ENCODE measurements at regions not wholly inside any gene's neighbourhood (a gene's known extent, or its start where the extent isn't known, plus 50 kb on each side); places are given as distances from the start of the nearest gene placed in this dataset.
"Not testable (repeated sequence)": the region's sequence is repeated elsewhere in the genome, so short reads cannot be mapped to it uniquely, and the experiment has no call there.

DNA sequence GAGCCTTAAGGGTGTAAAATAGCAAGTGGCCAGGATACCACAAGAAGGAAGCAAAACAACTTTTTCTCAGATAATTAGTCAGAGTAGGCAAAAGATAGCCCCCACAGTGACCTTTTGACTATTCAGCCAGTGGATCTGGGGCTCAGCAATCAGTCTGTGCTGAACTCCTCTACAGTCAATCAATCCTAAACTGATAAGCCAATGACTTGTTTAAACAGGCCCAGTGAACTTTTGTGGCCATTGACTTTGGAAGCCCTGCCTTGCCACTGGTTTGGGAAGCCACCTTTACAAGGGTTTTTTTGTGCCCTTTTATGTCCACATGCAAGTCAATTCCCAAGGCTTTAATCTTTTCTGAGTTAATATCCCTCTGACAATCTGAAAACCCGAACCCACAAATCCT, 1565.0 kb upstream of the WWC1 start:
- H3K36me3 ChIP-seq: no peaks in the 10 kb centered on the region
- intact Hi-C loops (cut with DNase I; ENCODE audit: low total_unique reads) (no loop called here), in situ Hi-C loops (cut with MboI; ENCODE audit: low sequenced_read_pairs in 4 of 4) (no loop called here)
- TF ChIP-seq, protein P1, sequence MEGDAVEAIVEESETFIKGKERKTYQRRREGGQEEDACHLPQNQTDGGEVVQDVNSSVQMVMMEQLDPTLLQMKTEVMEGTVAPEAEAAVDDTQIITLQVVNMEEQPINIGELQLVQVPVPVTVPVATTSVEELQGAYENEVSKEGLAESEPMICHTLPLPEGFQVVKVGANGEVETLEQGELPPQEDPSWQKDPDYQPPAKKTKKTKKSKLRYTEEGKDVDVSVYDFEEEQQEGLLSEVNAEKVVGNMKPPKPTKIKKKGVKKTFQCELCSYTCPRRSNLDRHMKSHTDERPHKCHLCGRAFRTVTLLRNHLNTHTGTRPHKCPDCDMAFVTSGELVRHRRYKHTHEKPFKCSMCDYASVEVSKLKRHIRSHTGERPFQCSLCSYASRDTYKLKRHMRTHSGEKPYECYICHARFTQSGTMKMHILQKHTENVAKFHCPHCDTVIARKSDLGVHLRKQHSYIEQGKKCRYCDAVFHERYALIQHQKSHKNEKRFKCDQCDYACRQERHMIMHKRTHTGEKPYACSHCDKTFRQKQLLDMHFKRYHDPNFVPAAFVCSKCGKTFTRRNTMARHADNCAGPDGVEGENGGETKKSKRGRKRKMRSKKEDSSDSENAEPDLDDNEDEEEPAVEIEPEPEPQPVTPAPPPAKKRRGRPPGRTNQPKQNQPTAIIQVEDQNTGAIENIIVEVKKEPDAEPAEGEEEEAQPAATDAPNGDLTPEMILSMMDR (IDR thresholded peaks at IDR 0.05 in 4 of 5, conservative IDR thresholded peaks at IDR 0.05 in 1 of 5): no peak
- TF ChIP-seq POLR2A (IDR thresholded peaks at IDR 0.05): no peak
- no peak for DNase-seq
- no peak overlapping the region for H3K27ac ChIP-seq
- H3K4me1 ChIP-seq: no peaks in the 10 kb centered on the region
- no peaks in the 10 kb centered on the region for H3K27me3 ChIP-seq
- ATAC-seq: no peak
- H3K9me3 ChIP-seq: no peaks in the 10 kb centered on the region
- no peak overlapping the region for H3K4me3 ChIP-seq

DNA sequence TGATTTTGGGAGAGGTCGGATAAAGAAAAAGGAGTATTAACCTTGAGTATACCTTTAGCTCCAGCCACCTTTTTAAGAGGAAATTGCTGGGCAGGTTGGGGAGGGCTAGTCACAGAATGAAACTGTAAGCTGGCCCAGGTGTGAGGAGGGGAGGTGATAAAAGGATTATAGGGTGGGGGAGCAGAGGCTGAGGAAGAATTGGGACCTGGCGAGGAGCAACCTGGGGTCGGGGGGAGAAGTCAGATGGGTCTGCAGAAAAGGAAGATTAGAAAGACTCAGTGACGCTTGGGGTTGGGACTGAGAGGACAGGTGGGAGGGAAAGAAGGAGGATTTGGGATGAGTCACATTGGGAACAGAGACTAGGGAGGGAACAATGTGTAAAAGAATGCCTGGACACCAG, 1548.5 kb upstream of the WWC1 start:
- in situ Hi-C loops (cut with MboI; ENCODE audit: low sequenced_read_pairs in 4 of 4); intact Hi-C loops (cut with DNase I; ENCODE audit: low total_unique reads); H3K9me3 ChIP-seq: not testable (repeated sequence)

DNA sequence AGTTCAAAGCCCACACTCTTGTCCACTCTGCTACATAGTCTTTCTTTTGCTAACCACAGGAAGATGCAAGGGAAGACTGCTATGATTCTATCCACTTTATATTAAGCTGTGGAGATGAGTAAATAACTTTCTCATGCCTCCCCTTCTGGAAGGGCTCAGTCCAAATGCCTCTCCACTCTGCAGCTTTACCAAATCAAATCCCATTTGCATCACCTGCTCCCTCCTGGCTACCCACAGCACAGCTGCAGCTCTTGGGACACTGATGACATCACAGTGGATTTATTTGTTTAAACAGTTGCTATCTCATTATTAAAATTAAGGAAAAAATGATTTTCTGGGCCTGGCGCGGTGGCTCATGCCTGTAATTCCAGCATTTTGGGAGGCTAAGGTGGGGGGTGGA, 1544.9 kb upstream of the WWC1 start:
- no peaks in the 10 kb centered on the region for H3K9me3 ChIP-seq
- no peak for TF ChIP-seq POLR2A (IDR thresholded peaks at IDR 0.05)
- TF ChIP-seq, protein P1 (IDR thresholded peaks at IDR 0.05 in 4 of 5, conservative IDR thresholded peaks at IDR 0.05 in 1 of 5): no peak
- intact Hi-C loops (cut with DNase I; ENCODE audit: low total_unique reads): no loop called here
- no peaks in the 10 kb centered on the region for H3K4me1 ChIP-seq
- no peaks in the 10 kb centered on the region for H3K36me3 ChIP-seq
- no peaks in the 10 kb centered on the region for H3K27me3 ChIP-seq
- no peak overlapping the region for H3K27ac ChIP-seq
- DNase-seq (no peak), ATAC-seq (no peak)
- in situ Hi-C loops (cut with MboI; ENCODE audit: low sequenced_read_pairs in 4 of 4): no loop called here
- no peak overlapping the region for H3K4me3 ChIP-seq

More for the DNA sequence above, 1548.5 kb upstream of the WWC1 start:
- not testable (repeated sequence) for H3K36me3 ChIP-seq, ATAC-seq, H3K4me1 ChIP-seq, H3K27me3 ChIP-seq, DNase-seq, H3K27ac ChIP-seq, H3K4me3 ChIP-seq

DNA sequence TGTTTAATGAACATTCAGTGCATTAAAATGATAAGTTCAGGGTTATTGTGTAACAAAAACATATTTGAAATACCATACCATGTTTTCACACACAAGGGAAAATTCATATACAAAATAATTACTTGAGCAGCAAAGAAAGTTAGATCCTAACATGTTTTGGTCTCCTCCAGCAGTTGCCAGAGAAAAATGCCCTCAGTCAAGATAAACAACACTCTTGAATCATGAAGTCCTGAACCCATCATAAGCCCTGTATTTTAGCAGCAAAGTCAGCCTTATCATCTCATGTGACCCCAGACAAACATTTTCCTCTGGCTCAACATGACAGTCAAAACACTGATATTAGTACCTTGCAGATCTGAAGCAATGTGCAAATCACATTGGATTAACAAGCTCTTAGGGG, 1541.1 kb upstream of the WWC1 start:
- no peaks in the 10 kb centered on the region for H3K9me3 ChIP-seq
- ATAC-seq (no peak), DNase-seq (no peak)
- no peak for TF ChIP-seq POLR2A (IDR thresholded peaks at IDR 0.05)
- TF ChIP-seq, protein P1 (IDR thresholded peaks at IDR 0.05 in 4 of 5, conservative IDR thresholded peaks at IDR 0.05 in 1 of 5): no peak
- H3K27me3 ChIP-seq: no peaks in the 10 kb centered on the region
- no peak overlapping the region for H3K27ac ChIP-seq
- in situ Hi-C loops (cut with MboI; ENCODE audit: low sequenced_read_pairs in 4 of 4) (no loop called here), intact Hi-C loops (cut with DNase I; ENCODE audit: low total_unique reads) (no loop called here)
- H3K36me3 ChIP-seq: no peaks in the 10 kb centered on the region
- H3K4me3 ChIP-seq: no peak overlapping the region
- H3K4me1 ChIP-seq: no peaks in the 10 kb centered on the region

DNA sequence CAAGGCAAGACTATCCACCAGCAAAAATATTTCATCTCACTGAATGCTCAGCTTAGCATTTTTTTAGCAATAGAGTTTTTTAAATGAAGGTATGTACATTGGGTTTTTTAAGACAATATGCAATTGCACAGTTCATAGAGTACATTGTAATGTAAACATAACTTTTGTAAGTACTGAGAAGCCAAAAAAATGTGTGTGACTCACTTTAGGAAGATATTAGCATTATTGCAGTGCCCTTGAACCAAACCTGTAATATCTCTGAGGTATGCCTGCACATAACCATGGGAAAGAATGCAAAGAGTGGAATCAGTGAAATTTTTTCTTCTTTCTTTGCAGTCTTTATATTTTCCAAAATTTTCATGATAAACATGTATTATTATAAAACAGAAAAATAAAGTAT, 1533.3 kb upstream of the WWC1 start:
- Histone ChIP-seq H3K4me3 (no peak overlapping the region), H3K27me3 (no peaks in the 10 kb centered on the region), H3K9me3 (no peaks in the 10 kb centered on the region), H3K27ac (no peak overlapping the region), H3K4me1 (no peaks in the 10 kb centered on the region), H3K36me3 (no peaks in the 10 kb centered on the region)
- TF ChIP-seq, protein P1 (IDR thresholded peaks at IDR 0.05 in 4 of 5, conservative IDR thresholded peaks at IDR 0.05 in 1 of 5): no peak
- TF ChIP-seq POLR2A (IDR thresholded peaks at IDR 0.05): no peak
- DNase-seq (no peak), ATAC-seq (no peak)
- in situ Hi-C loops (cut with MboI; ENCODE audit: low sequenced_read_pairs in 4 of 4) (no loop called here), intact Hi-C loops (cut with DNase I; ENCODE audit: low total_unique reads) (no loop called here)

Data from gastrocnemius medialis (tissue), 4 donors.